Loucy (cell line): ENCODE measurements at regions not wholly inside any gene's neighbourhood (a gene's known extent, or its start where the extent isn't known, plus 50 kb on each side); places are given as distances from the start of the nearest gene placed in this dataset.

ENCODE experiments used
- EZH2phosphoT487 ChIP-seq: fragments of 200-600 bp; IDR thresholded peaks from 2 replicates; pipeline ENCODE4 v1.6.1; 2018; ENCODE audit warnings: antibody characterized with exemption, mild to moderate bottlenecking, moderate library complexity, borderline replicate concordance
- TF ChIP-seq, protein P1 (sequence below): fragments of 200-600 bp; sonication (generic); conservative IDR thresholded peaks from 2 replicates; pipeline ENCODE4 v1.5.1; 2014; ENCODE audit warnings: mild to moderate bottlenecking, antibody characterized with exemption, low read length

DNA sequence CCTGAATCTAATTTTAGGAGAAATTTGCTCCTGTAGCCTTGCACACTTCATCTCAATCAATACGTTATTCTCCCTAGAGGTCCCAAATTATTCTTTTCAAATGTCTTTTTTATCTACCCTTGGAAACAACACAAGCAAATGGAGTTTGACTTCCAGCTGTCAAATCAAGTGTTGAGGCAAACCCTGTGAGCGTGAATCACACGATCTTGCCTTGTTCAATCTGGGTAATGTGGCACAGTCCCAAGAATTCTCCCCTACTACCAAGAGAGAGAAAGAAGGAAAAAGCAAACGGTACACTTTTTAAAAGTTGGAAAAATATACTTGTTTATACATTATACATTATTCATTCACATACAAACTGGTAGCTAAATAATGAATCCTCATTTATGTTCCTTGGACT lies 2035.3 kb upstream of the CELF4 start:
- TF ChIP-seq, protein P1, sequence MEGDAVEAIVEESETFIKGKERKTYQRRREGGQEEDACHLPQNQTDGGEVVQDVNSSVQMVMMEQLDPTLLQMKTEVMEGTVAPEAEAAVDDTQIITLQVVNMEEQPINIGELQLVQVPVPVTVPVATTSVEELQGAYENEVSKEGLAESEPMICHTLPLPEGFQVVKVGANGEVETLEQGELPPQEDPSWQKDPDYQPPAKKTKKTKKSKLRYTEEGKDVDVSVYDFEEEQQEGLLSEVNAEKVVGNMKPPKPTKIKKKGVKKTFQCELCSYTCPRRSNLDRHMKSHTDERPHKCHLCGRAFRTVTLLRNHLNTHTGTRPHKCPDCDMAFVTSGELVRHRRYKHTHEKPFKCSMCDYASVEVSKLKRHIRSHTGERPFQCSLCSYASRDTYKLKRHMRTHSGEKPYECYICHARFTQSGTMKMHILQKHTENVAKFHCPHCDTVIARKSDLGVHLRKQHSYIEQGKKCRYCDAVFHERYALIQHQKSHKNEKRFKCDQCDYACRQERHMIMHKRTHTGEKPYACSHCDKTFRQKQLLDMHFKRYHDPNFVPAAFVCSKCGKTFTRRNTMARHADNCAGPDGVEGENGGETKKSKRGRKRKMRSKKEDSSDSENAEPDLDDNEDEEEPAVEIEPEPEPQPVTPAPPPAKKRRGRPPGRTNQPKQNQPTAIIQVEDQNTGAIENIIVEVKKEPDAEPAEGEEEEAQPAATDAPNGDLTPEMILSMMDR, result no peak
- TF ChIP-seq EZH2phosphoT487, result no peak
